ENCODE measurements at regions not wholly inside any gene's neighbourhood (a gene's known extent, or its start where the extent isn't known, plus 50 kb on each side); places are given as distances from the start of the nearest gene placed in this dataset.

DNA sequence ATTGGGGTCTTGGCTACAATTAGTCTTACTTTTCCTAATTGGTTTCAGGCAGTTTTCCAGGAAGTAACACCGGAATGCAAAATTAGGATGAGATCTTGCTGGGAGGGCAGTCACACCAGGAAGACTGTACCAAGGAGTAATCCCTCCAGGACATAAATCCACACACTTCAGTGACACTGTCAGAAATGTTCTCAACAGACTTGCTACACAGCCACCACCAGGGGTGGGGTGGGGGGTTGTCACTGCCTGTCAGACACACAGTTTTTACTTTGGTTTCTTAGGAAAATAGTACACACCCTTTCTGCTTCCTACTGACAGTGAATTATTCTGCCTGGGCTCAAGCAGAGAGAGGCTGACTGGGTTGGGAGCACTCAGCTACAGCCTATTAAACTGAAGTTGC is 102.9 kb upstream of the CCDC196 start:
- TF ChIP-seq, protein P1, sequence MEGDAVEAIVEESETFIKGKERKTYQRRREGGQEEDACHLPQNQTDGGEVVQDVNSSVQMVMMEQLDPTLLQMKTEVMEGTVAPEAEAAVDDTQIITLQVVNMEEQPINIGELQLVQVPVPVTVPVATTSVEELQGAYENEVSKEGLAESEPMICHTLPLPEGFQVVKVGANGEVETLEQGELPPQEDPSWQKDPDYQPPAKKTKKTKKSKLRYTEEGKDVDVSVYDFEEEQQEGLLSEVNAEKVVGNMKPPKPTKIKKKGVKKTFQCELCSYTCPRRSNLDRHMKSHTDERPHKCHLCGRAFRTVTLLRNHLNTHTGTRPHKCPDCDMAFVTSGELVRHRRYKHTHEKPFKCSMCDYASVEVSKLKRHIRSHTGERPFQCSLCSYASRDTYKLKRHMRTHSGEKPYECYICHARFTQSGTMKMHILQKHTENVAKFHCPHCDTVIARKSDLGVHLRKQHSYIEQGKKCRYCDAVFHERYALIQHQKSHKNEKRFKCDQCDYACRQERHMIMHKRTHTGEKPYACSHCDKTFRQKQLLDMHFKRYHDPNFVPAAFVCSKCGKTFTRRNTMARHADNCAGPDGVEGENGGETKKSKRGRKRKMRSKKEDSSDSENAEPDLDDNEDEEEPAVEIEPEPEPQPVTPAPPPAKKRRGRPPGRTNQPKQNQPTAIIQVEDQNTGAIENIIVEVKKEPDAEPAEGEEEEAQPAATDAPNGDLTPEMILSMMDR (IDR thresholded peaks at IDR 0.05; ENCODE audit: low read depth, low read length) = no peak
- no peak for TF ChIP-seq EZH2phosphoT487 (IDR thresholded peaks at IDR 0.05; ENCODE audit: low read depth)
